ENCODE measurements at regions not wholly inside any gene's neighbourhood (a gene's known extent, or its start where the extent isn't known, plus 50 kb on each side); places are given as distances from the start of the nearest gene placed in this dataset.

- no peak for TF ChIP-seq CTCF (IDR thresholded peaks at IDR 0.05; ENCODE audit: control extremely low read depth, extremely low read depth, low read depth, missing control alignments)
- DNase-seq (ENCODE audit: extremely low spot score): no peak
- ChIA-PET CTCF (interaction anchor here (1.4 kb wide), 2 partner anchors 15 kb away, joined by 4 to 6 read pairs; no protein-coding TSS in a partner anchor), POLR2A (no interaction called here)
Observed at GRCh38 chr1:181313466-181313865, 169.9 kb upstream of the CACNA1E start.

DNA sequence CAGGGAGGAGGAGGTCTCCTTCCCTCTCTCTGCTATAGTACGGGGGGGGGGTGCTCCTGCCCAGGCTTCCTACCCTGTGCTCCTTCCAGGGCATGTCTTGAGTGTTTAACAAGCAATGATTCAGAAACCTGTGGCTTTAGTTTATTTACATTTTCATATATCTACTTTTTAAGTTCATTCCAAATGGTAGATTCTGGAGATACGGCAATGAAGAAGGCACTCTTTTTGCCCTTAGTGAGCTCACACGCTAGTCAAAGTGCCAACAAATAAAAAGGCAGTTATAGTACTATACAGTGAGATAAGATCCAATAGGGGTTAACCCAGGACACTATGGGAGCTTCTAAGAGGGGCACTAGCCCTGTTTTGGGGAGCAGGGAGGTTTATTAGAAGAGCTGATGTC is 169.3 kb upstream of the CACNA1E start:
- POLR2A ChIA-PET: no interaction called here
- DNase-seq (ENCODE audit: extremely low spot score): no peak
- CTCF ChIA-PET: interaction anchor here (1.1 to 1.4 kb wide), 3 partner anchors 14 to 769 kb away, joined by 3 to 6 read pairs (median 4); no protein-coding TSS in a partner anchor
- no peak for TF ChIP-seq CTCF (IDR thresholded peaks at IDR 0.05; ENCODE audit: control extremely low read depth, extremely low read depth, low read depth, missing control alignments)

DNA sequence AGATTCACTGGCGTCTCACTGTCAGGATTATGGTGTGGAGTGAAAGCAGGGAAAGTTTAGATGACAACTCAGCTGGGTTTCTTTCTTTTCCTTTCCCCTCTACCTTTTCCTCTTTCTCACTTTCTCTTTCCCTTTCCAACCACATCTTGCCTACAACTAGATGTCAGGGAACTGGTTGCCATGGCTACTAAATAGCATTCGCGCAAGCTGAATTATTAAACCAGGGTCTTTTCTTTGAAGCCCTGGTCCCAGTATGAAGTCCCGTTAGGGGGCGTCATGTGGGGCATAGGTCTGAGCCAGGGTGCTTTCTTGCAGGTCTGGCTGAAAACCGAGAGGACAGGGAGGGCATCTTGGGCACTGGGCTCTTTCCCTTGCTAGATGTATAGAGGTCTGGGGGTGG is 168.4 kb upstream of the CACNA1E start:
- TF ChIP-seq CTCF (IDR thresholded peaks at IDR 0.05; ENCODE audit: control extremely low read depth, extremely low read depth, low read depth, missing control alignments): no peak
- POLR2A ChIA-PET: no interaction called here
- no peak for DNase-seq (ENCODE audit: extremely low spot score)
- CTCF ChIA-PET: interaction anchor here (1.1 to 1.4 kb wide), 2 partner anchors 16 to 768 kb away, joined by 3 to 4 read pairs; no protein-coding TSS in a partner anchor

- no peak for TF ChIP-seq CTCF (IDR thresholded peaks at IDR 0.05; ENCODE audit: control extremely low read depth, extremely low read depth, low read depth, missing control alignments)
- POLR2A ChIA-PET: no interaction called here
- CTCF ChIA-PET: no interaction called here
- no peak for DNase-seq (ENCODE audit: extremely low spot score)
Observed at GRCh38 chr1:181317261-181317930, 165.9 kb upstream of the CACNA1E start.

DNA sequence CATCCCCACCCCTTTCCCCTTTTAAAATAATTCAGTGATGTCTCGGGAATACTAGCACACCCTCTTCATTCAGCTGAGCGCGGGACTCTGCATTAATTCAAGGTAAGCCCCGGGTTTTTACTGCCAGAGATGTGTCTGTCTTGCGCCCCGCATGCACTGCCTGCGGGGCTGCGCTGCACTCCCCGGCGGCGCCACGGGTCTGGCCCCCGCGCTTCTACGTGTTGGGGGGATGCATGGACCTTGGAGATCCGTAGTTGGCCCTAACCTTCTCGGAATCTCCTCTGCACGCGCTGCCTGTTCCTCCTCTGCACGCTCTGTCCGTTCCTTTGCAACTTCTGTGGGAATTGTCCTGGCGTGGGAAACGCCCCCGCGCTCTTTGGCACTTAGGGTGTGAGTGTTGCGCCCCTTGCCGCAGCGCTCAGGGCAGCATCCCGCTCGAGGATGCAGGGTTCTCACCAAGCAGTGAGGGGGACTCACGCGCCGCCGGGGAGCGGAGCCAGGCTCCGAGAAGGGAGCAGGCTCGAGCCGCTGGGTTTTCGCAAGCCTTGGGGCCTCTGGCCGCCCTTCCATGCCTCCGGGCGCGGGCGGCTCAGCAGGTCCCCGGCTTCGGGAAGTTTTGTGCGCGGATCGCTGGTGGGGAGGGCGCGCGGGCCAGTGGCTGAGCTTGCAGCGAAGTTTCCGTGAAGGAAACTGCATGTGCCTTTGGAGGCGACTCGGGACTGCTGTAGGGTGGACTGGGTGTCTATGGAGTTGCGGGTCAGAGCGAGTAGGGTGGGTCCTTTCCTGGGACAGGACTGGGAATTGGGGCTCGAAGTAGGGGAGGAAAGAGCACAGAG is 165.1 kb upstream of the CACNA1E start:
- POLR2A ChIA-PET: no interaction called here
- DNase-seq (ENCODE audit: extremely low spot score): no peak
- TF ChIP-seq CTCF (IDR thresholded peaks at IDR 0.05; ENCODE audit: control extremely low read depth, extremely low read depth, low read depth, missing control alignments): no peak
- CTCF ChIA-PET: no interaction called here

GRCh38 chr1:181318858-181319235 is 164.5 kb upstream of the CACNA1E start:
- CTCF ChIA-PET: no interaction called here
- no peak for TF ChIP-seq CTCF (IDR thresholded peaks at IDR 0.05; ENCODE audit: control extremely low read depth, extremely low read depth, low read depth, missing control alignments)
- DNase-seq (ENCODE audit: extremely low spot score): no peak
- POLR2A ChIA-PET: no interaction called here
